ENCODE measurements at regions not wholly inside any gene's neighbourhood (a gene's known extent, or its start where the extent isn't known, plus 50 kb on each side); places are given as distances from the start of the nearest gene placed in this dataset.
"Not testable (repeated sequence)": the region's sequence is repeated elsewhere in the genome, so short reads cannot be mapped to it uniquely, and the experiment has no call there.

- not testable (repeated sequence) for TF ChIP-seq CTCF (IDR thresholded peaks at IDR 0.05; ENCODE audit: low read length); EZH2 (optimal IDR thresholded peaks at IDR 0.05; ENCODE audit: low read depth, low read length)
These were observed 289.1 kb upstream of the UBE2E3 start for GRCh38 chr2:180691186-180691854.
